Left hindlimb (tissue), 1 donor: ENCODE measurements at regions not wholly inside any gene's neighbourhood (a gene's known extent, or its start where the extent isn't known, plus 50 kb on each side); places are given as distances from the start of the nearest gene placed in this dataset.

Source experiments
- DNase-seq: peaks from one replicate; pipeline ENCODE4 v3.0.0-alpha.2; 2018

DNA sequence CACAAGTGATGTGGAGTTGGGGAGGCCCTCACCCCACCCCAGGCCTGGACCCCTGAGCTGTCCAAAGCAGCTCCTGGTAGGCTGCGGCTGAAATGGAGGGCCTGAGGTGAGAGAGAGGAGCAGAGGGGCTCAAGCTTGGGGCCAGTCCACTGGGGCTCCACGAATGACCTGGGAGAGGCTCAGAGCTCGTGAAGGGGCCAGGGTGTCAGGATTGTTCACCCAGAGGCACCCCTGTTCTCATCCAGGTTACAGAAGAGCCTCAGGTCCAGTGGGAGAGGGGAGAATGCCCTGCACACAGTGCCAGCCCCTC lies 102.2 kb upstream of the RET start:
- no peak for DNase-seq

DNA sequence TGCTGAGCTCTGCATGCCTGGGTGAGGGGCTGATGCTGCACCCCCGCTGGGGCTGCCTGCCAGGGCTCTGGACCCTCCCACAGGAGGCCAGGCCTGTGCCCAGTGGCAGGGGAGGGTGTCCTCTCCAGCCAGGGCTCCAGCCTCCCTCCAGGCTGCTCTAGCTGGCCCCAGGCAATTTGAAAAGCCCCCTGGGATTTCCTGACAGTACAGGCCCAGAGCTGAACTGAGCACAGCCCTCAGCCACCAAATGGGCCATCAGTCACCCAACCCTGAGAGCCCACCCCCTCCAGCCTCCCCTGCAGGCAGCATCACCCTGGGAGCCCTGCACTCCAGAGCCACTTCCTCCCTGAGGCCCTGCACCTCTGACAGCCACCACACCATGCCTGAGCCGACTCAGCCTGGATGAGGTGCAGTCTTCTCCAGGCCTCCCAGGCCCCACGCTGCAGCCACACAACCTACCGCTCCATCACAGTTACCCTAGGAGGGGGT lies 101.8 kb upstream of the RET start:
- DNase-seq, result no peak

DNA sequence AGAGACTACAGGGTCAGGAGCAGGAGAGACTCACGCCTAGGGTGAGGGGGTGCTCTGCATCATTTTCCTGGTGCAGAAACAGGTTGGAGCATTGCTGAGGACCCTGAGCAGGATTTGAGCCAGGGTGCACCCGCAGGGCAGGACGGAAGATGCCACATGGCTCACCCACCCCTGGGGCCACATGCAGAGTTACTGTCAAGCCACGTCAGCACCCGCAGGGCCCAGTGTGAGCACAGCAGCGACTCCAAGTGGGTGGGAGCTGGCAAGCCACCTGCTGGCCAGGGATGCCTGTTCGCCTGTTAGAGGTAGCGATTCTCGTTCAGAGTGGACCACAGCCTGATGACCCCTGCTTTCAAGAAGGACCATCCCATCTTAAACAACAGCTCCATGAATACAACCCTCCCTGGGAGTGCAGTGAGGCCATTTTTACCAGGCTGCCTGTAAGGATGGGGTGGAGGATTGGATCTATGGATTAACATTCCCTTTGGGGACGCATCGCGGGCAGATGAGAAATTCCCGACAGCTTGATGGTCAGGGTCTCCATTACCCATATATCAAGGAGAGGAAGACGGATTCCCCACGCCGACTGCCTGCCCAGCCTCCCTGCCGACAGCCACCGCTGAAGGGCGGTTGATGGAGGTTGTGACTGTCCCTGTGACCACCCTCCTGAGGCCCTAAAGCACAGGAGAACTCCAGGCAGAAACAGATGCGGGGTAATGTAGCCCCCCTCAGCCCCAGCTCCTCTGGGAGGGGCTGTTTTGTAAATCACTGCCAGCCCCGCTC lies 101.1 kb upstream of the RET start:
- no peak for DNase-seq

DNA sequence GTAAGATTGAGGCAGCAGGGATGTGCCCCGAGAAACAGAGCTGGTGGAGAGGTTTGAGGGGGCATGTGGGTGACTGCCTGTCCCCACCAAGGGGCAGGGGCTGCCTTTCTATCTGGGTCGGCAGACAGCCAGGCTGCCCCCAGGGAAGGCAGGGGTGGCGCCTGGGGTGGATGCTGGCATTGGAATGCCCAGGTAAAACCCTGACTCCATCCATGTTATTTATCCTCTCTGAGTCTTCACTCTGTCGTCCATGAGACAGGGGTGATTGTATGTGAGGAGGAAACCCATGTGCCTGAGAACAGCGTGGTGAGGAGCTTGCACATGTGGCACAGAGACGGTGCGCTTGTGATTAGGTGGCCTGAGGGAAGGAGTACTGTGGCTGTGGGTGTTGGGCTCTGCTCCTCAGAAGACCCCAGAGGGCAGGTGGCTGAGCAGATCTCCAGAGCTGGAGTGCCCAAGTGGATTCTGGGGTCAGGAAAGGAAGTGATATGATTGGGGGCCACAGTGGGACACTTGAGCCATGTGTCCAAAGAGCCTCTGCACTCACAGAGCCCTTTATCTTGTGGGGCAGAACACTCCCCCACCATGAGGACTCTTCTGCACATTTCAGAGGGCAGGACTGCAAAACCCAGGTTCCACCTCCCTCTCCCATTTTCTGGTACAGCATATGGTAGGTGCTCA lies 100.4 kb upstream of the RET start:
- DNase-seq, result no peak

DNA sequence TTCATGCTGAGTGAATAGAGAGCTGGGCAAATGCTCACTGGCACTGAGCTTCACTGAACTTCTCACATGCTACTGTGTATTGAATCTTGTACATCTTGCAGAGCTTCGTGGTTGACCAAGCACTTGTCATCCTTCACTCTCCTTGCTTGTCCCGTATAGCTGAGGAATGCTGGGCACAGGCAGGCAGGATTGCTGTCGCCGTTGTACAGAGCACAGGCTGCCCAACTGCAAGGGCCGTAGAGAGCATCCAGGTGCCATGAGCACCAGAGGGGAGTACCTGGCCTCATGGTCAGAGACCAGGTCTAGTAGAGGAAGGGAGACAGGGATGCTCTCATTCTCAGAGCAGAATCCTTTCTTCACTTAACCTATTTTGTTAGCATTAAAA lies 99.8 kb upstream of the RET start:
- no peak for DNase-seq

DNA sequence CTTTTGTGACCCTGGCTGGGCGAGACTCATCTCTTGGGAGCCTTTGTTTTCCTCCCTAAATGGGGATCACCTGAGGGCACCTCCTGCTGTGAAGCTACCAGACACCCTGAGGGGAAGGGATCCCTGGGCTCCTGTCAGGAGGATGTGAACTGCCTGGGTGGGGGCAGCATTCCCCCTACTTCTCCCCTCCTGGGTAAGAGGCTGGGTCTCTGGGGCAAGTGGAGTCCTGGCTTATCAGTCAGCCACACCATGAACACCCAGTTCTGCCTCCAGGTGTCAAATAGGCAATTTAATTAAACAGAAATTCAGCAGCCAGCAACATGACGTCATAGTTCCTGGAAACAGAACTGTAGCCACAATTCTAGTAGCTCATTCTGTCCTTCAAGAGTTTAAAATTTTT lies 97.7 kb upstream of the RET start:
- no peak for DNase-seq

DNA sequence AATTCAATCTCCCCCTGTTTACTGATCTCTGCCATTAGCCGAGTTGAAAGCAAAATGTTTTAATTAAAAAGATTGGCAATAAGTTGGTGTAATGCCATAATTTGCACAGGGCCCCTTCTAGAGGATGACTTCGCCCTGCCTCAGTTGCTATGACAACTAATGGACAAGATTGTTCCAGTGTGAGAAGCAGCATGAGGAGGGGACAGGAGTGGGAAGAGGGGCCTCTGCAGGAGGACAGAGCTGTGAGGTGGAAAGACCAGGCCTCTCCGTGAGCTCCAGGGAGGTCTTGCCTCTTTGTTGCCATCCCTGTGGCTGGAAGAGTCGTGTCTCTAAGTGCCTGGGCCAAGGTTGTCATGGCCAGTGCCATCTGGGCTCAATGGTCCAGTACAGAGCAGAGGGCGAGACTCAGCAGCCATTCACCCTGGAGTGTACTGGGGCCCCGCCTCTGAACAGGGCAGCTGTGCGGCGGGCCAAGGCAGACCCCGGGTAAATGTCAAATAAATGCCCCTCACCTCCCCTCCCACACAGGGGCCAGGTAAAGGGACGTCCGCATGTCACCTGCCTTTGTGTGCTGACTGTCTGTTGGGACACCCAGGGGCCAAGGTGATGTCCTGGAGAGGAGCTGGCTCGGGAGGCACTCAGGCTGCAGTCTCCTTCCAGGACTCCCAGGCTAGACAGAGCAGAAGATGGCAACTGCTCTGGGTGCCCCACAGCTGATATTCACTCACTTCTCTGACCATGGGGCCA lies 97.0 kb upstream of the RET start:
- no peak for DNase-seq

DNA sequence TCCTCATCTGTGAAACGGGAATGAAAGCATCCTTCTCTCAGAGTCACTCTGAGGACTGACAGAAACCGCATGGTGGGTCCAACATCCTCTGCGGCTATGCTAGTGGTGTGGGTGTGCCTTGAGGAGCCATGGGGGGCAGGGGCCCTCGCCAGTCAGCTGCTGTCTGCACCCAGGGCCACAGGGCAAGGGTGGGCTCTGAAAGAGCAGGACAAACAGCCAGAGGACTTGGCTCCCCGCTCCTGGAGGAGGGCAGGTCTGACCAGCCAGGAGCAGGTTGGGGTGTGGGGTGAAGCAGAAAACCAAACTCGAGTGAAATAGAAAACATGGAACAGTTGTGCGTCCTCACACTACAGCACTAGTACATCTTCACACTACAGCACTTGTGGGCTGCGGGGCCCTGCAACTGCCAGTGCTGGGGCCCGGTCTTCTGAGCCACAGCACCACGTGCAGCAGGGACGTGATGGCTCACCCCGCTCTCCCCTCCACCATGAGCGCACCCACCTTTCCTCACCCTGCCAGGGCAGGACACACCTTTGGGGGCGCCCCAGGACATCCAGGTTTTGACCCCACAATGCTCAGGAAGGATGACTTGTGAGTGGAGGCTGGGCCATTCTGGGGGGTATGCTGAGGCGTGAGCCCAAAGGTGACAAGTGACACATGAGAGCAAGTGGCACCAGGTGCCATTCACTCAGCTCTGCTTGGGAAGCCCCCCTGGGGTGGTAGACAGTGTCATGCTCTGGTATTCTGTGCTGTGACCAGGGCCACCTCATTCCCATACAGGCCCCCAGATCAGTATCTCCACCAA lies 96.1 kb upstream of the RET start:
- no peak for DNase-seq

DNA sequence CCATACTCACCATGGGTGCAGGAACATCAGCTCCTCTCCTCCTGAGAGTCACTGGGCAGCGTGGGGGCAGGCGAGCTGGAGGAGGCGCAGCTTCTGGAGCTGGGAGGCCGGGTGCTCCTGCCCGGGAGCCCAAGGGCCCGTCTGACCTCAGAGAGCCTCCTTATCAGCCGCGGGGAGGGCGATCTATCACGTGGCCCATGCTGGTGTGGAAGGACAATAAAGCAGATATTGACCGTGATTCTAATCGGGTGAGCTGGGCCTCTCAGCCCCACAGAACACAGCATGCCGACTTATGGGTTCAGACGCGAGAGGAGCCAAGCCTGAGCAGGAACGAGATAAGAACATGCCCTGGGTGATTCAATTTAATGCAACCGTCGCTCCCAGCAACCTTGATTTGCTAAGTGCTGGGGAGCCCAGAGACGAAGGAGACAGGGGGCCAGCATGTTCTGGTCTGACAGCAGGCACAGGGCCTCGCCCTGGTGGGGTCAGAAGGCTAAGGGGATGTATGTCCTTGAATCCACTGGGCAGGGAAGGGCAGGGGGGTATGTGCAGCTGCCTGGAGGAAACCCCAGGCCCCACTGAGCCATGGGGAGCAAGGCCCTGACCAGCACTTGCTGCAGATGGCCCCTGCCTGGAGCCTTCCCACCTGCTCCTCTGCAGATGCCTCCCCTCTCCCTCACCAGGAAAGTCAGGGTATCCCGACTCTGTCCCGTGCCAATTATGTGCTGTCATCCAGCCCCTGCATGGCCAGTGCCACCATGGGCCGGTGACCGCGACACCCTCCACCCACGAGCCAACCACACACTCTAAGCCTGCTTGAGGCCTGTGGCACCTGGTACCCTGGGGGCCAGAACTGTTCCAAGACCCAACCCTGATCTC lies 95.3 kb upstream of the RET start:
- DNase-seq, result no peak

DNA sequence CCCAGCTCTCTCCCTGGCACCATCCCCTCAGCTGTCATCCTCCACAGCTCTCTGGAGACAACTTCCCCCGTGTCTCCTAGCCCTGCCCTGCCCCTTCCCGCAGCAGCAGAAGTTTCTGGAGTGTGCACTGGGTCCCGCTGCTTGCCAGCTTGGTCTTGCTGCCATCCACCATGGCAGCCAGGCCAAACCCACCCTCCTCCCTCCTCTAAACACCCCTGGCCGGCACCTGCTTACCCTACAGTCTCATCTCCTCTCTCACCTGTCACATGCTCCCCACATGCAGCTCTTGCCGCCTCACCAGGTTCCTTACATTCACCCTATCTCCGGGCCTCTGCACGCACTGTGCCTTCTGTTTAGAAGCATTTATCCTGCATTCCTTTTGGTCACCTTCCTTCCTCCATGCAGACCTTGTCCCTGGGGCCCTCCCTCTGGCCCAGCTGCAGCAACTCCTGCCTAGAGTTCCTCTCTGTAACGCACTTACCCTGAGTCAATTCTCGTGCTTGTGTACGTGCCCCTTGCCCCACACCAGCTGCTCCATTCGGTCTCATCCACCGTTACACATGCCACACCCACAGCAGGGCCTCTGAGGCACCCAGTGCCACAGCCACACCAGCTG lies 93.9 kb upstream of the RET start:
- DNase-seq, result no peak

DNA sequence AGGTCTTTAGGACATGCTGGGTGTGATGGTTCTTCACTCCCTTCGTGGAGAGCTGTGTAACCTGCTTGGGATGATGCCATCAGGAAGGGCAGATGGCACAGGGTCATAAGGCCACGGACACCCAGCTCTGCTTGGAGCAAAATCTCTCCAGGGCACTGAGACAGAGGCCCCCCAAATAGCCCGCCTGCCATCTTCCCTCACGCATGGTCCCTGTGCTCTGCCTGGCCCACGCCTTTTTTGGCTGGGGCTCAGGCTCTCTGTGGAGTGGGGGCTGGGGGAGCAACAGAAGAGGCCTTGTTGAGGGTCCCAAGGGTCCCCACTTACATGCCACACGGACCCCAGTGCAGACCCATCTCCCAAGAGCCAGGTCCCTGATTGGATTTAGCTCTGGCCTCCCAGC lies 93.3 kb upstream of the RET start:
- DNase-seq, result no peak

DNA sequence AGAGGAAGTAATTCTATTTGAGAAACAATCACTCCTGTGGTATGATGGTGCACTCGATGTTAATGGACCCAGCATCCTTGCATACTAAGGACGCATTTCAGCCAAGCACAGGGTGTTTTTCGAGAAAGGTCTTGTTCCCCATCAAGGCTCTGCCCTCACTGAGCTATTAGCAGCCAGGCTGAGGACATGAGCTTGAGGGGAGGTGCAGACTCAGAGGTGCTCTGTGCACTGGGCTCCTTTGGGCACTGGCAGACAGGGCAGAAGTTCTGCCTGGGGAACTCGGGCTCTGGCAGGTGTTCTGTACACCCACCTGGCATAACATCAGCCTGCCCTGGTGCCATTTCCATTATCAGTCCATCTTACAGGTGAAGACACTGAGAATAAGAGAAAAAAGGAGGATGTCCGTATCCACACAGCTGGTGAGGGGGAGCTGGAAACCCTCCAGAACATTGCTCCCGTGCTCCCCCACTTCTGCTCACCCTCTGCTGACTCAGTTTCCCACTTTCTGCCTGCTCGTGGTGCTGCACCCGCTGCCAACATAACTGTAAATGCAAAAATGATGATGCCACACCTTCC lies 92.7 kb upstream of the RET start:
- DNase-seq, result no peak

DNA sequence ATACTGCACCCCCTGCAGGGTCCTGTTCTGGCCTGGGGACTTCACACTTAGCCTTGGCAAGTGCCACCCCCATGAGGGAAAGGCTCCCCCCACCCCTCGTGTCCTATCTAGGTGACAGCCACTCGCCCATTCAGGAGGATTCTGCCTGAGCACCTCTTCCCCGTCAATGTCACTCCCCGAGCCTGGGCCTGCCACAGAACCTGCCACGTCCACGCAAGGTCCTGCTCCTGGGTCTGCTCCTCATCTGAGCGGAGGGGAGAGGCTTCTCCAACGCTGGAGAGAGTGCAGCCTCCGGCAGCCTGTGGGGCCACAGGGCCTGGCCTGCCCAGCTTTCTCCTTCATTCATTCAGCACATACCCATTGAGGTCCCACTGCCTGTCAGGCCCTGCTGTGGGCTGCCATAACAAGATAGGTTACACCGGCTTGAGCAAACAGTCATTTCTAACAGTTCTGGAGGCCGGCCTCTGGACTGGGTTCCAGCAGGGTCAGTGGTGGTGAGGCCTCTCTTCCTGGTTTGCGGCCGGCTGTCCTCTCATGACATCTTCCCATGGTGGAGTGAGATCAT lies 92.0 kb upstream of the RET start:
- no peak for DNase-seq

DNA sequence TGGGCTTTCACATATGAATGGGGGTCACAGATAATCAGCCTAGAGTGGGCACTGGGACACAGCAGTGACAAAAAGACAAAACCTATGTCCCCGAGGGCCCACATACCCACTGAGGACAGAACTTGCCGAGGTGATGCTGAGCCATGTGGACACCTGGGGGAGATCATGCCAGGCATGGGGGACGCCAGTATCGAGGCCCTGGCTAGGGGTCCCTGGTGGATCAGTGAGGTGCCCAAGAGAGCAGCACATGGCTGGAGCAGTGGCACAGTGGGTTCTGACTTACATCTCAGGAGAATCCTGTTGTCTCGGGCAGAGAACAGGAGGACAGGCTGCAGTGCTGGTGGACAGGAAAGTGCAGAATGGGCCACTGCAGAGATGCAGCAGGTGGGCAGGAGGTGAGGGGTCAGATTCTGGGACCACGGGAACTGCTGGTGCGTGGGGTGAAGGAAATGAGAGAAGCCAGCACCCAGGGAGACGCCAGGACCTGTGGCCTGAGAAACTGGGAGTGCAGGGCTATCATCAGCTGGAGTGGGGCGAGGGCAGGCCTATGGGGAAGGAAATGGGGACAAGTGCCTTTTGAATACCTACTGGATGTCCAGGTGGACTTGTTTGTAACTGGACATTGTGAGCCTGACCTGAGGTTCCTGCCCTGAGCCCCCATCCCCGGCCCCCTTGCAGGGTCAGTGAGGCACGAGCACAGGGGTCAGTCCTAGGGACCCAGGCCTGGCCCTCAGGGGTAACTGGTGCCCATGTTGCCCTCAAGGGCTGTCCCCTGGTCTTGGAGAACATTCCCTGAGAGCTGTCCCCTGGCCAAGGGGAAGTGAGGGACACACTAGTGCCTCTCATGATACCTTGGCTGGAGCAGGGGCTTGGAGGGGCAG lies 91.2 kb upstream of the RET start:
- no peak for DNase-seq

DNA sequence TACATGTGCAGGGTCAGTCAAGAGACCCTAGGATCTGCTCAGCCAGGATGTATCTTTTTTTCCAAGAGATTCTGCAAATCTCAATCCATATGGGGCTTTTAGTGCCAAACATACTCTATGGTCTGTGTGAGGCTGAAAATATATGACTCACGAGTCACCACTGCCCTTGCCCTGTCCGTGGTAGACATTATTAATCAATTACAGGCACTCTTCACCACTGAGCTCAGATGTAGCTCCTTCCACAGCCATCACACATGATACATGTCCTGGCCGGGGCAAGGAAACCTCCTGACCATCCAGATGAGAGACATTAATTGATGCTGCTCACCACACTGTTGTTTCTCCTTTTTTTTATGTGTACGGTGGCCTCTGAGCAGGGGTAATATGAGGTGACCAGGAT lies 90.2 kb upstream of the RET start:
- DNase-seq, result no peak

DNA sequence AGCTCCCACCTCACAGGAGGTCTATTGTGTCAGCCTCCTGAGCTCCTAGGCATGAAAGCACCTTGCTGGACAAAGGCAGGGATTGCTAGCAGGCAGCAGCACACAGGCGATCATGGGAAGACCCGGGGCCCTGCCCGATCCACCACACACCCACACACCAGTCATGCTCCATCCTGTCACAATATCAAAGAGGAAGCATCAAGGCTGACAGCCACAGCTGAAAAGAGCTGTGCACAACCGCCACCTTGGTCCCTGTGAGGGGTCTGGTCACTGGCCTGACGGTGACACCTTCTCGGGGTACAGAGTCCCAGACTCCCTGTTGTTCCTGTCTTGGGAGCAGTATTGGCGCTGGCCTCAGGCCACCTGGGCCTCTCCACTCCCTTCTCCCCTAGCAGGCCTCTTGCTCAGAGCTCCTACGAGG lies 89.7 kb upstream of the RET start:
- no peak for DNase-seq

DNA sequence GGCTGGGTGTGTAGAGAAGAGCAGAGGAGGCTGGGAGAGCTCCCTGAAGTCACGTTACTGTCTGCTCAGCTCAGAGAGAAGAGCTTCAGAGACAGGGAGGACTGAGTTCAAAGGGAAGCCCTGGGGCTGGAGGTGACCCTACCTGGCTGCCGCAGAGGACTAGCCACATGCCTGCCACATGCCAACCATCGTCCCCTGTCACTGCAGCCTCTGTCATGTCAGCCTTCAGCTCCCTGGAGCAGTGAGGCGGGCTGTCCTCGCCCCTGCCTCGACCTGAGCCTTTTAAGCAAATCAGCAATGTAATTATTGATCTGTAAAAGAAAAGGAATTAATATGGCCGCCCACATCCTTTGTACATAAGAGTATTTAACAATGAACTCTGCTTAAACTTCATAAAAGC lies 89.3 kb upstream of the RET start:
- DNase-seq, result no peak

DNA sequence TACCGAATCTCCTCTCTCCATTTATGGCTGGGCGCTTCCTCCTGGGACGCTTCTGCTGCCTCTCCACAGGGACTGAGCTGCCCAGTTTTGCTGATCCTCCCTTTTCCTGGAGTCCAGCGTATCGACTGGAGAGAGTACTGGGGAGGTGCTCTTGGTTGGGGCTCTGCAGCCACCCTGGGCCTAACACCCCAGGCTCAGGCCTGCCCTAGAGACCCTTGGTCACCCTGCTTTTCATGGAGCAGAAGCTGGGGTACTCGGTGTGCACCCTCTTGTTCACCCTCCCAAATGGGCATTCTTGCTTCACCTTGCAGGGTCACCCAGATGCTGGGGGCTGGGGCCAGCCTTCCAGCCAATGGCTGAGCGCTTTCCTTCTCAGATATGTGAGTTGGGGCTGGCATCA lies 88.8 kb upstream of the RET start:
- no peak for DNase-seq

DNA sequence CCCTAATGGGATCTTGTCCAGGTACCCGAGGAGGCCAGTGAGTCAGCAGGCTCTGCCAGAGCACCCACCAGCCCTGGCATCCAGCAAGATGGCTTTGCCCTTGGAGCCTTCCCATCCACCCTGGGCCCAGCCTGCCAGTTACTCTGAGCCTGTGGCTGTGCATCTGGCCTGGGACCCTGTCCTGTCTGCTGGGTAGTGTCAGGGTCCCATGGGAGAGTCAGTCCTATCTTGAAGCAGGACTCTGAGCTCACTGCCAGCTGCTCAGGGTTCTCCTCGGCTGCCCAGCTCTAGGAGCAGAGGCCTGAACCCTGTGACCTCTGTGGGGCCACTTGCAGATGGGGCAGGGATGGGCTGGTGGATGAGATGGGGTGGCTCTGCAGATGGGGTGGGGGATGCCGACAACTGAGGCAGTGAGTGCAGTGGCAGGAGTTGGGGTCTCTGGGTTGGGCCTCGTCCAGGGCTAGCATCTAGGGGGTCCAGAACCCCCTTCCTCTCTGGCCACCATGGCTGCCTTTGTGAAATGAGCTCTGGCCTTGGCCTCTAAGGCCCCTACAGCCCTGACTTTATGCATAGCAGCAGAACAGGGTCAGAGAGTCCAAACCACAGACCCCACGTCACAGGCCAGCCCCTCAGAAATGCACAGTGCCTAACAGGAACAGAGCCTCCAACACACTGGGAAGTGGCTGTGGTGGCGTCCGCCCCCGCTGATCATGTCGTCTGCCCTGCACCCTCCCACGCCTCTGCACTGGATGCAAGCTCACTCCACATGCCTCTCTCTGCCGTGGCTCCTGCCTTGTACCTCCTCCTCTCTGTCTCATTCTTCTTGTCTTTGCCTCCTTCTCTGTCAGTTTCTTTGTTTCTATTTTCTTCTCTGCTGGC lies 88.1 kb upstream of the RET start:
- no peak for DNase-seq
